Thyroid gland (tissue), 4 donors: ENCODE measurements at regions not wholly inside any gene's neighbourhood (a gene's known extent, or its start where the extent isn't known, plus 50 kb on each side); places are given as distances from the start of the nearest gene placed in this dataset.

Experiments
- DNase-seq, 2 donors: peaks; one replicate each; pipeline ENCODE4 v3.0.0-alpha.2; 2019
- H3K27ac ChIP-seq, 3 donors: fragments of 200-600 bp; sonication (generic); 1 replicate in 2 of 3; 2 replicates in 1 of 3; pipeline ENCODE4 v1.5.1; 2016 to 2019; ENCODE audit warnings: mild to moderate bottlenecking in 1 of 3, moderate library complexity in 1 of 3
- H3K27me3 ChIP-seq: fragments of 200-600 bp; sonication (generic); one replicate; pipeline ENCODE4 v1.5.1; 2019
- H3K36me3 ChIP-seq, 2 donors: fragments of 200-600 bp; sonication (generic); one replicate each; pipeline ENCODE4 v1.5.1; 2016 to 2019
- H3K4me1 ChIP-seq, 2 donors: fragments of 200-600 bp; sonication (generic); one replicate each; pipeline ENCODE4 v1.5.1; 2017 to 2019
- H3K4me3 ChIP-seq, 3 donors: fragments of 200-600 bp; sonication (generic); replicated peaks in 1 of 3; 1 replicate in 2 of 3; 2 replicates in 1 of 3; pipeline ENCODE4 v1.5.1; 2016; ENCODE audit warnings: mild to moderate bottlenecking in 1 of 3
- H3K9me3 ChIP-seq: fragments of 200-600 bp; sonication (generic); one replicate; pipeline ENCODE4 v1.5.1; 2017
- CTCF ChIP-seq, 6 experiments: fragments of 200-600 bp in 3 of 6; fragments of 450-650 bp in 3 of 6; sonication (generic) in 3 of 6; IDR thresholded peaks; one replicate each; pipeline ENCODE4 v1.5.1; 2016 to 2019; ENCODE audit warnings: antibody characterized with exemption in 6 of 6, mild to moderate bottlenecking in 2 of 6, inconsistent platforms in 1 of 6, moderate library complexity in 1 of 6
- POLR2A ChIP-seq, 2 donors: fragments of 450-650 bp; IDR thresholded peaks; one replicate each; pipeline ENCODE4 v1.6.1; 2017; ENCODE audit warnings: antibody characterized with exemption in 2 of 2, mild to moderate bottlenecking in 2 of 2, moderate library complexity in 1 of 2
- WGBS, 2 donors: methylation state at CpG; one replicate each; pipeline ENCODE4 v1.1.5; 2017; 5-methylcytosine and 5-hydroxymethylcytosine counted together
- intact Hi-C: fragments of 100-400 bp; cut with DNase I; formaldehyde crosslinking; loops from one replicate; pipeline ENCODE4 v1.15.1; 2023

GRCh38 chr4:41866799-41867677 is 68.2 kb upstream of the TMEM33 start:
- TF ChIP-seq POLR2A (IDR thresholded peaks at IDR 0.05) (no peak), CTCF (IDR thresholded peaks at IDR 0.05) (no peak)
- Histone ChIP-seq H3K27ac (no peak overlapping the region), H3K4me1 (peaks cover 8 to 16% of the 10 kb centered on the region in 2 donors), H3K27me3 (peaks cover 17% of the 10 kb centered on the region), H3K36me3 (no peaks in the 10 kb centered on the region), H3K4me3 (no peak overlapping the region), H3K9me3 (no peaks in the 10 kb centered on the region)
- no peak for DNase-seq
- intact Hi-C loops, result no loop called here
- WGBS, 2 donors, result 7 to 15% methylated on average over 25 to 55 of the region's 55 CpGs

DNA sequence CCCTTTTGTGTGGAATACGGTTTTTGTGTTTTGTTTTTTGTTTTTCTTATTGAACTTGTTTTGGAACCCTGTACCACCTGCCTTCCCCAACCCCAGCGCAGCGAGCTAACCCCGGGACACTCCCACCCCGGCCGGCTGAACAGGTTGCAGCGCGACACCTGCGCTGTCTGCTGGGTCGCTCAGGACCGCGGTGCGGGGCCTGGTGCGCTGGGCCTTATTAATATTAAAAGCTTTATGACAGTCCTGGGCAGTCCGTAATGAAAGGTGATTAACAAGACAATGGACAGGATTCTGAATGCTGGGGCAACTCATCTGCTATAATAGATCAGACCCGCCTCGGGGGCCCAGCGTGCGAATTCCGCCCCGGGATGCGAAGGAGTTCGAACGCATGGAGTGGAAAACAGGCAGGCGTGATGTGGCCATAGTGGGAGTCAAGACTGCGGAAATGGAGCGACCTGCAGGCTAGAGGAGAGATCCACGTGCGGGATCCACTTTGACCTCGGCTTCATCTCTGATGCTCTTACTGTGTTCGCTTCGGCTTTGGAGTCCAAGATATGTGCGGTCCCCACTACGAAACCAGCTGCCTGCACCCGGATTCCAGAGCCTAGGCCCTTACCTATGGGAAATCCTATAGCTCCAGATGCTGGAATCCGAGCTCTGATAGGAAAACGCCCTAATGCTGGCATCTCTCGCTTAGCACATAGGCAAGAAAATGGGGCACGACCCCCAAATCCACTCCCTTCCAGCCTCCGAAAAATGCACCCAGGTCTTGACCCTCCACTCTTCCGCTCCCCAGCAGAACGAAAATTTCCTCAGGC is 69.0 kb upstream of the TMEM33 start:
- no peak overlapping the region for H3K4me3 ChIP-seq
- 7 to 16% methylated on average over 39 to 42 of the region's 42 CpGs for WGBS, 2 donors
- DNase-seq, result no peak
- H3K9me3 ChIP-seq, result no peaks in the 10 kb centered on the region
- no peak for TF ChIP-seq POLR2A (IDR thresholded peaks at IDR 0.05)
- no peak for TF ChIP-seq CTCF (IDR thresholded peaks at IDR 0.05)
- H3K27ac ChIP-seq, result no peak overlapping the region
- peaks cover 17% of the 10 kb centered on the region for H3K27me3 ChIP-seq
- no peaks in the 10 kb centered on the region for H3K36me3 ChIP-seq
- H3K4me1 ChIP-seq, result peaks cover 8 to 16% of the 10 kb centered on the region in 2 donors
- intact Hi-C loops, result no loop called here

- Histone ChIP-seq H3K36me3 (no peaks in the 10 kb centered on the region), H3K4me1 (peaks cover 8 to 16% of the 10 kb centered on the region in 2 donors), H3K27me3 (peaks cover 17% of the 10 kb centered on the region), H3K27ac (no peak overlapping the region), H3K9me3 (no peaks in the 10 kb centered on the region), H3K4me3 (no peak overlapping the region)
- 7 to 8% methylated on average over 28 to 31 of the region's 33 CpGs for WGBS, 2 donors
- no peak for DNase-seq
- TF ChIP-seq POLR2A (IDR thresholded peaks at IDR 0.05), result no peak
- no peak for TF ChIP-seq CTCF (IDR thresholded peaks at IDR 0.05)
- intact Hi-C loops, result no loop called here
Observed at GRCh38 chr4:41865306-41865980, 69.8 kb upstream of the TMEM33 start.

GRCh38 chr4:41859087-41859486 is 76.1 kb upstream of the TMEM33 start:
- Histone ChIP-seq H3K4me3 (no peak overlapping the region), H3K27me3 (no peaks in the 10 kb centered on the region), H3K36me3 (no peaks in the 10 kb centered on the region), H3K4me1 (no peaks in the 10 kb centered on the region), H3K9me3 (no peaks in the 10 kb centered on the region), H3K27ac (no peak overlapping the region)
- DNase-seq, result no peak
- intact Hi-C loops, result no loop called here
- 80 to 86% methylated on average over 4 of the region's 4 CpGs for WGBS, 2 donors
- TF ChIP-seq POLR2A (IDR thresholded peaks at IDR 0.05) (no peak), CTCF (IDR thresholded peaks at IDR 0.05) (no peak)
